Stimulated activated CD4-positive, alpha-beta T cell treated with anti-CD3 and anti-CD28 coated beads, Interleukin-4, amount 100 ng/mL, for 4 hours (primary cell): ENCODE measurements at regions not wholly inside any gene's neighbourhood (a gene's known extent, or its start where the extent isn't known, plus 50 kb on each side); places are given as distances from the start of the nearest gene placed in this dataset.

Experiments used
- DNase-seq, 2 experiments: peaks; one replicate each; pipeline ENCODE4 v3.0.0-alpha.2; 2020

DNA sequence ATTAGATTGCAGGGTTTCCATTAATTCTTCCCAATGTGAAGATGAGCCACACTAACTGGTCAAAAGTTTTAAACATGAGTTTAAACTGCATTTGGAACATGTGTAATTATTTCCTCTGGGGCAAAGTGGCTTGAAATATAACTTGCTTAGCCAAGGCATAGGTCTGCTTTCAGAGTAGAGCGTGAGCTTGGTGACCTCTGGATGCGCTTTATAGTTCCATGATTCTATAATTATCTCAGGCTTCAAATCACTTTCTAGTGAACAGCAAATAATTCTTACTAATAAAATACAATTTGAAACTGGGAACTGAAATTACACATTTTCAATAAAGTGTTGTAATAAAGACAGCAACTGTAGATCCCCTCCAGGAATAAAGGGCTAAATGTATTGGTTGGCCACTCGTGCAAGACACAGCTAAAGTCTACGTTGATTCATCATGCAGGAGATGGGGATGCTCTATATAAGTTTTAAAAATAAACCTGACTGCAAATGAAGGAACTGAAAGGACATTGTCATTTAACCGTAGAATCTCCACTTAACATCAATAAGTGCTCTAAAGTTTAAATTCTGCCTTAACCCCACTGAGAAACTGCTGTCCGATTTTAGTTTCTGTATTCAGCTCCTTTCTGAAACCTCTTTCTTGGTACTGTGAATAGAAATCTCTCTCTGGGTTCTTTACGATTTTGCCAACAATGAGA is 460.0 kb downstream of the PSAT1 start:
- DNase-seq, result no peak

DNA sequence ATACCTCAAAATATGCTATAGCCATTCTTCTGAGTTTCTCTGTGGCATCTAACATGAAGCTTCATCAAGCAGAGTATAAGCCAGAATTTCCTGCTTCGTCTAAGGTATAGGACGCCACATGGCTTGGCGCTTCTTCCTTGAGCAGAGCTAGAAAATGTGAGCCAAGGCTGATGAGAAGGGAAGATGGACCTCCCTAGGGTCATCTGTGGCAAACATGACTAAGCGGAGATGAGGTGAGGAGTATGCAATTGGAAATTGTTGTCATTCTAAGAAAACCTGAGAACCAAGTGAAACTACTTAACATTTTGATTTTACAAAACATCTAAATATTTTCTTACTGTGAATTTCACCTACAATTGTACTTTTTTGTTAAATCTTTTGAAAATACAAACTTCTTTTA is 466.5 kb downstream of the PSAT1 start:
- DNase-seq, result no peak

DNA sequence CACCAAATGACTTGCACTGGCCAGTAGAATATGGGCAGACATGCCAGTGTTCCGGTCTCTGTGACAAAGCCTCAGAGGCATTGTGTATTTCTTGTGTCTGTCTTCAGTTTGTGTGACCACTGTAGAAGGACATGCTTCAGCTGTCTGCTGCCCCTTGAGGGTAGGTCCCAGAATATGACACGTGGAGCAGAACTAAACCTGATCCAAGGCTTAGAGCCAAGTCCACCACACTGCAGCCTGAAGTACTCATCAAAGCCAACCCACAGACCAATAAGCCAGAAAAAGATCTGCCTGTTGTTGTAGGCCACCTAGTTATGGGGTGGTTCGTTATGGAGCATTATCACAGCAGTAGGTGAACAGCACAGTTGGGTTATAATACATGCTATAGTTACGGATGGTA is 468.9 kb downstream of the PSAT1 start:
- DNase-seq, result no peak

DNA sequence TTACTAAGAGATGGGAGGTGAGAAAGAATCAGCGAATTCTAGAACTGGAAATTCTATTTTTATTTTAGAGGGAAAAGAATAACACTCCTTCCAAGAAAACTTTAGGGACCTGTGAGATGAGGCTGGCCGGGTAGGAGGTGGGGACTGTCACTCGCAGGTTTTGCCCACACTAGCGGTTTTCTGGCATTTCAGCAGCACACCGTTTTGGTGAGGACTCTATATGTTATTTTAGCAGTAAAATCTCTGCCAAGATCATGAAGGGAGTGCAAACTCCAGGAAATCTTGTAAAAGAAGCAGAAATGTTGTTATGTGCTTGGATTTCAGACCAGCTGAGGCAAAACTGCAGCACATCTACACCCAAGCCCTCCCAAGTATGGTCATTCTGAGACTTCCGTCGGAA is 470.6 kb downstream of the PSAT1 start:
- no peak for DNase-seq

DNA sequence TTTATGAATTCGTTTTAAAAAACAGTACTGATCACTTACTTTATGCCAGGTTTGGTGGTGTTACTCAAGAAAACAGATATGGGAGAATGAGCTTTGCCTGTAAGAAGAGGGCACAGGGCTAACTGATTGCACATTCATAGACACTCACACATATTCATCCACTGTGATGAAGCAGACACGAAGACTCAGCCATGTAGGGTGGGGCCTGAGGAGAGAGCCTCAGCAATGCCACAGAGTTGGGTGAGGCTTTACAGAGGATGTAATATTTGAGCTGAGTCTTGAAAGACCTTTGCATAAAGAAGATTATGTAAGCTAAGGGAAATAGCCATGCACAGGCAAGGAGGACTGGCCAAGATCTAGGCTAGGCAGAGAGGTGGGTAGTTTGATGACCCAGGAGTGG is 472.8 kb downstream of the PSAT1 start:
- DNase-seq, result no peak

DNA sequence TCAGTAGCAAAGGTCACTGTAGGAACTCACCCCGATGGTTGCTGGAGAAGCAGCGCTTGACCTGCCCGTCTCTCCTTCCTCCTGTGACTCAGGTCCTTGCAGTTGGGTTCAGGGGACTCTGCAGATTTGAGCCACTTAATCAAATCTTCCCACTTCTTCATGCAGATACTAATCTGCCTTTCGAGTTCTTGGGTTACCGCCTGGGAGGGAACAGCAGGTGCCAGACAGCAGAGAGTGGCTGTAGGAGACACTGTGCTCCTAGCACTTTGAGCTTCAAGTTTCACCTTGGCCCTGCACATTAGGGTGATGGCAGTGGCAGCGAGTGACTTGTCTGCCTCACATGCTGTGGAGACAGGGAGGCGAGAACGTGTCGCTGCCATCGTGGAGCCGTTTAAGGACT is 478.3 kb downstream of the PSAT1 start:
- DNase-seq, result no peak

DNA sequence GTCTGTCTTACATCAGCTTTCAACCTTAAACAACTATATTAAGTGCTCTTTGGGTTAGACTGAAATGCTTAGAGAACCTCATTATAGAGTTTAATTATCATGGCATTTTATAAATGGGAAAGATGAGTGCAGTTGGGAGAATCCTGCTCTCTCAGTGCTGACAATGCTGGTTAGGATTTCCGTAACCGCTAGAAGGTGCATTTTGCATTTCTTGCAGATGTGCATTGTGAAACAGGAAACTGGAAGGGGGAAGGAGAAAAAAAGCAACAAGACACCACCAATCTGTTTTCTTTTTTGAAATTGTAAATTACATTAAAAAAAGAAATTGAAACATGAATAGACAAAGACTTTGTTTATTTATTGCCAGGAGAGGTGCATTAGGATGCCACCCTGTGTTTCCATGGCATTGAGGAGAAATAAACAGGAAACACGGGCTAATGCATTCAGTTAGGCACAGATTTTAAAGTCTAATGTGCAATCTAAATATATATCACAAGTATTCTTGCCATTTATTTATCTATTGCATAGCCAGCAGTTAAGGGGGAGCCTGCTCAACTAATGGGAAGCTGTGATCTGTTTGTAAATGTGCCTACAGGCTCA is 478.9 kb downstream of the PSAT1 start:
- DNase-seq, result no peak

DNA sequence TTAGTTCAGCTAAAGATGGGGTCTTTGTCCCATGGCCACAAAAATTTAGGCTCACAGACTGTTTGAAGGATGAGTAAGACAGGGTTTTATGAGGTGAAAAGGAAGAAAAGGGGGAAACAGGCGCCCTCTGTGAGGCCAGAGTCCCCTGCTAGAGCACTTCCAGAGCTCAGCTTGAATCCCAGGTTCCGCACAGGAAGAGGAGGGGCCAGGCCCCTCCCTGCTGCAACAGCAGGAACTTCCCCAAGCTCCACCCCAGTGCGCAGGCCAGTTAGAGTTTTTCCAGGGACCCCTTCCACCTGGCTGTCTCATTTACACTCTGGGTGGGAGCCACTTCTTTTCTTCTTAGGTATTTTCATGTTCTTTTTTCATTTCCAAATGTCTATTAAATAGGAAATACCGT is 480.8 kb downstream of the PSAT1 start:
- no peak for DNase-seq

DNA sequence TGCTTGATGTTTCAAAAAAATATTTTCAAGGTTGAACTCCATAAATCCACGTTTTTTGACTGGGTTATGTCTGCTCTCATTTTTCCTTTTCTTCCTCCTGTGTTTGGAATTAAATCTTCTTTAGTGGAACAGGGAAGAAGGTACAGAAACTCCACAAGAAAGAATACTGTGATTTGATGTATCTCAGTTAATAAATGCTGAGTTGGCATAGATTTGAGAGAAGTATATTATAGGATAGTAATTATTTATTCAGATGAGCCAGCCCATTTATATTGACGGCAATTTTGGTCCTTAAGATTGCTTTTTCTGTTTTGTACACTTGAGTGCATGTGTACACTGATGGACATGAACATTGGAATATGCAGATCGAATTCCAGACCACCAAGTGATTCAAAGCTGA is 481.4 kb downstream of the PSAT1 start:
- no peak for DNase-seq

DNA sequence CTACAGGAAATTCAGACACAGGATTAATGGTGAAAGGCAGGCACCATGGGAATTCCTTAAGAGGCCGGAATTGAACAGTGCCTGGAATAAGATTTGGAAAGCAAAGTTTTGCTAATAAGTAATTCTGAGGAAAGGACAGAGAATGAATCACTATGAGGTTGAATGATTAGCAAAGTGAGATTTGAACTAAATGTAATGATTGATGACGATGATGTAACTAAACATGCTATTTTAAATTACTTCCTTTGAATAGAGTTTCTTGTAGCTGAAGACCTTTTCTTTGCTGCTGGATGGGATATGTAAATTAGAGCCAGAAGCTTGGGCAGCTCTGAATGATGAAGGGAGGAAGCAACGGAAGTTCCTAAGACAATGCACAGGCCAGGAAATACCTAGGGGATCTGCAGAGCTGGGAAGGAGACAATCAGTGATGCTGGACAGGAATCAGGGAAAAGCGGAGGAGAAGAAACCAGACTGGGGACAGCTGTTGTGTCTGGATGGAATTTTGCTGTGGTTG is 482.0 kb downstream of the PSAT1 start:
- DNase-seq, result no peak

DNA sequence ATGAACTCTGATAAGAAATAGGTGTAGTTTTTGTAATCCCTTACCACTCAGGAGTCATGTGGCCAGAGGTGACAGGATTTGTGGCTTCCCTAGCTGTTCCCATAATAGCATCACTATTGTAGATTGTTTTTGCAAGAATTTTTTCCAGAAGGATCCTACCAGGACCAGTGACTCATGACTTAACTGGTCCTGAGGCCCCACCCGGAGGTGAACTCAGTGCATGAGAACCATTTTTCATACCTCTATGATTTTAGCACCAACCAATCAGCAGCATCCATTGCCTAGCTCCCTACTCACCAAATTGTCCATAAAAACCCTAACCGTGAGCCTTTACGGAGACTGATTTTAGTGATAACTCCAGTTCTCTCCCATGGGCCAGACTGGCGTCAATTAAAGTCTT is 484.8 kb downstream of the PSAT1 start:
- DNase-seq, result no peak

DNA sequence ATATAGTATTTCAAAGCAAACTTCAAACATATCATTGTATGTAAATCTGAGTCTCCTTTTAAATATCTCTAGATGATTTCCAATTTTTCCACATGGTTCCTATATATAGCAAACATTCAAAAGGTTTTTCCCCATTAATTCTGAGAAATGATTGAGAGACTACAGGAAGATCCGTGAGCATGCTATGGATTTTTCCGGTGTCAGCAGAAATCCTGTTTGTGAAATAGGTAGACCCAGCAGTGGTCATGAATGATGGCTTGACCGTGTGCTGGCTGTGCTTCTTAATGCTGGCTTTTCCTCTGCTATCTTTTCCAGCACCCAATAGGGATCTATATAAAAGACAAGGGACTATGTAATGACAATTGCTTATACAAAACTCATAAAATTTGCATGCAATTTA is 485.3 kb downstream of the PSAT1 start:
- no peak for DNase-seq

DNA sequence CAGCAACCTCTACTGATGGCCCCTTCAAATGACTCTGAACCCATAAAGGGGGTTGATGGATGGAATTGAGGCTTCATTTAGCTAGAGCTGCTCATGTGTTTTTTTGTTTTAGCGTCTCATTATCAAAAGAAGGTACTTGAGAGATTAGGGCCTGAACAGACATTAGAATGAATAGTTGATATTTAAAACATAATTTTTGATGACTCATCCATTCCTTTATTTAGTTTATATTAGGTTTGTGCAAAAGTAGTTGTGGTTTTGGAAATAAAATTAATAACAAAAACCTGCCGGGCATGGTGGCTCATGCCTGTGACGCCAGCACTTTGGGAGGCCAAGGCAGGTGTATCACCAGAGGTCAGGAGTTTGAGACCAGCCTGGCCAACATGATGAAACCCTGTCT is 485.9 kb downstream of the PSAT1 start:
- DNase-seq, result no peak

DNA sequence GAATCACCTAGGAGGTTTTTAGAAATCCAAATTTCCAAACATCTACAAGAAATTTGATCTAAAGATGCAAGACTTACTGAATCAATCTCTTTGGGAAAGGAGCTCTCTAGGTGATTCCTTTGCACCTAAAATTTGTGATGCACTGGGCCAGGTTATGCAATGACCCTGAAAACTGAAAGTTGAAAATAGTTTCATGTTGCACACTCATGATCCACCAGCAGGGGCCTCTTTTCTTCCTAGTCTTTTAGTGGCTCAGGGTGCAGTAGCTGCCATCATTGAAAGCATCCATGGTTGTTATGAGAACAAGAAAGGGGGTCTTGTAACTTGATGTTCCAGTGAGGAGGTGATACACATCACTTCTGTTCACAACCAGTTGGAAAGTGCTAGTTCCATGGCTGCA is 486.8 kb downstream of the PSAT1 start:
- no peak for DNase-seq

DNA sequence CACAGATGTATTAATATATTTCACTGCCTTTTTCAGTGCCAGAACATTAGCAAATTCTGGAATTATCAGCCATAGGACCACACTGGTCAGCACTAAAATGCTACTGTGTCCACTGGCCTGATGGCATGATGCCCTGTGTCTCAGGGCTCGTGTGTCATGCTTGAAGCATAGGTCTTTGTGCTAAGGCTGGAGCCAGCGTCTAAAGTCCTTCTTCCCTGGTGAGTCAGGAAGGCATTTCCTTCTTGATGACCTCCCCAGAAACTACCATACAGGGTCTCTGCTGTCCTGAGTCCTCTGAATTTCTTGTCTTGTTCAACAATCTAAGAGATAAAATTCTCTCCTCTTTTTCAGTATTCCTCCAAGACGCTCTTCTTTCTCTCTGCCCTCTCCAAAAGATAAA is 489.9 kb downstream of the PSAT1 start:
- no peak for DNase-seq

DNA sequence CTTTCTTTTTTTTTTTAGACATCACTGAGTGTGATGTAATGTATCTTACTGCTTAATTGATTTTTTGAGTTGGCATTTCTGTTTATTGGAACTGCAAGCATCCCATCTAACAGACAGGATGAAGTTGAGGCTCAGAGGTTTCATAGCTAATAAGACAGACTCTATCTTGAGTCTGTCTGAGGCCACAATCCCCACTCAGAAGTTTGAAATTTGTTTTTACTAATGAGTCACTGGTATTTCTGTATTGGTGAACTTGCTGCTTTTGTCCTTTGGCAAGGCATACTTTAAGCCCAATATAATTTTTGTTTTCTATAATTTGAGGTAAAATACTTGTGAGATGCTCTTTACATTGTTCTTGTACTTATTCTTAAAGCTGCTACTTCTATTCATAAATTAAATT is 491.2 kb downstream of the PSAT1 start:
- no peak for DNase-seq

DNA sequence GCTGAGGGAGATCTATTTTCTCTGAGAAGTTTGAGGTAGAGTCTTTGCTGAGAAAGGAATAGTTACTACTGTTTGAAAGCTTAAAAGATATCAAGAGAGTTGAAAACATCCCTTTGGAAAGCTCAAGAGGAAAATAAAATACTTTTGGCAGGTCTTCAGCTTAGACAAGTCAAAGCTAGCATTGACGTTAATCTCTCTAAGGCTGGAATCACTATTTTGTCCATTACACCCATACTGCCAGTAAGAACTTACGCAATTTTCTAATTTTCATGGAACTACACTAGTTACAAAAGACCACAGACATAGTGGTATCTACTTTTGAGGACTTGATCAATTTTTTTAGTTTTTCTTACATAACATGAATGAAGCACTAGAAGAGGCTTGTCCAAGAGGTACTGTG is 494.9 kb downstream of the PSAT1 start:
- no peak for DNase-seq

DNA sequence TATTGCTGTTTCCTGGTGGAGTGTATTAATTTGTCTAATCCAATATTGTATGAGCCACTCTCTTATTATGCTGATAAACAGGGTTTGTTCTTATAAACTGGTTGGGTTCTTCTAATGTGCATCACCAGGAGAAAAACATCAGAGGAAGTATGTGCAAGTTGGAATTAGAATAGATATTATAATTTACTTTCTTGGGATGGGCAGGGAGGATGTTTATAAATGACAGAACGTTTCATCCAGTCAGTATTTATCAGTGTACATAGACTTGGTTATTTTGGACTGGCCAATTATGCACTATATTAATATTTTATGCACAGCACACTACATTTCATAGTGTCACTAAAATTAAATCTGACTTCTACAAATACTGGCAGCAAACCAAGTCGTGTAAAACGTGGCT is 495.8 kb downstream of the PSAT1 start:
- DNase-seq, result no peak

DNA sequence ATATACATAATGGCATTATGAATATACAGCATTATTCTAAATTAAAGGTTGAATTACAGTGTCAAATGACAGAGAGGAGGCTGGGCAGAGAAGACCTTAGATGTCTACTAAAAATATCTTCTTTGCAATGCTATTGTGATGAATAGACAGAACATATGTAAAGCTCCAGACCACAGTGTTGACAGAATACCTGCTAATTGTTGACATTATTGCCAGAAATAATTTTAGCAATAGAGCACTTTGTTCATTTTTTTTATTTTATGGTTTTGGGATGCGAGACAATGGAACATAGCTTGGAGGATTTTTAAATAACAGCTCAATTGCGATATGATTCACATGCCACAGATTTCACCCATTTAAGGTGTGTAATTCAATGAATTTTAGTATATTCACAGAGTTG is 508.8 kb downstream of the PSAT1 start:
- no peak for DNase-seq

DNA sequence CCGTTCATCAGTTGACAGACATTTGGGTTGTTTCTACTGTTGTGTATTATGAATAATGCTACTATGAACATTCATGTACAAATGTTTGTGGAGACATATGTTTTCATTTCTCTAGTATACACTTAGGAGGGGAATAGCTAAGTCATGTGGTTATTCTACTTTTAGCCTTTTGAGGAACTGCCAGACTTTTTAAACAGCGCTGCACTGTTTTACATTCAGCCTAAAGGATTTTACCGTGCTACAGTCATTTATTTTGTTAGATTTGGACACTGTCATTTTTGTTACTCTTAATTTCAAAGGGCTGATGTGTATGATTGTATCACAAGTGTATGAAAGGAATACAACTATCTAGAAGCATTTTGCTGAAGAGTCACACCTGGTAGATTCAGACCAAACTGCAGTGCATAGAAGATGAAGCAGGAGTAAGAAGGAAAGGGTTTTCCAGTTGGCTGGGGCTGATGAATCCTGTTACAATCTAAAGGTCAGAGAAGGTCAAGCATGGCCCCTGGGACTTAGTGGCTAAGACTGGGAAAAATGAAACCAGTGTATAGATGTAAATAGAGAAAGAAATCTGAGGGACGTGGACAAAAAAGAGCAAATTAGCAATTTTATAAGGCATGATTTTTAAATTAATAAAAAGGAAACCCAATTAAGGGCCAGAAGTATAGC is 509.7 kb downstream of the PSAT1 start:
- no peak for DNase-seq

DNA sequence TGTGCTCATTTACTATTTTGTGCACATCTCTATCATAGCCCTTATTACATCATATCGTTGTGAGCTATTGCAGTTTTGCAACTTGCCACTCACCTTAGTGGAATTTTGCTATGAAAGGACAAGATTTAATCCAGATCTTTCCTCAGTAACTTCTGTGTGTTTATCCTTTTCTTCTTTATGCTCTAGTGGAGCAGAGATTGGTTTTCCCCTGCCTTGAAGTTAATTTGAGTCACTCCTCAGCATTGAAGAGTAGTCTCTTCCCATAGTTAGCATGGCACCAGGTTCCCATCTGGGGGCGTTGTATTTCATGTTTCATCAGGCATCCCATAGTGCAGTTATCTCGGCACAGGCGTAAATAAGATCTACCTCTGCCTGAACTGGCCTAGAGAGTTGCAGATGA is 510.4 kb downstream of the PSAT1 start:
- DNase-seq, result no peak

DNA sequence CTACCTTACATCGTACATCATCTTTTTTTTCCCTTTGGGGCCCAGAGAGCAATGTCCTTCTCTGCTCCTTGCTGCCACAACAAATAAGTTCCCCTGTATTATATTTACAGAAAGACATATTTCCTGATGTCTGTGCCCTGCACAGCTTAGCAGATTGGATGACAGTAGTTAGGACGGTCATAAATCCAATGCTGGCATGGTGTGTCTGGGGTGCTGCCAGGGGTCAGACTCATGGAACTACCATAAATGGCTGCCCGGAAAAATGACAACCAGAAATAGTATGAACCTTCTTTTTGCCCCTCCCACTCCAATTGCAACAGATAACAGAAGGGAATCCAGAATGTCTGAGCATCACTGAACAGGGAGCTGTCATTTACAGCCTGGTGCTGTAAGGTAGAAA is 511.1 kb downstream of the PSAT1 start:
- no peak for DNase-seq

DNA sequence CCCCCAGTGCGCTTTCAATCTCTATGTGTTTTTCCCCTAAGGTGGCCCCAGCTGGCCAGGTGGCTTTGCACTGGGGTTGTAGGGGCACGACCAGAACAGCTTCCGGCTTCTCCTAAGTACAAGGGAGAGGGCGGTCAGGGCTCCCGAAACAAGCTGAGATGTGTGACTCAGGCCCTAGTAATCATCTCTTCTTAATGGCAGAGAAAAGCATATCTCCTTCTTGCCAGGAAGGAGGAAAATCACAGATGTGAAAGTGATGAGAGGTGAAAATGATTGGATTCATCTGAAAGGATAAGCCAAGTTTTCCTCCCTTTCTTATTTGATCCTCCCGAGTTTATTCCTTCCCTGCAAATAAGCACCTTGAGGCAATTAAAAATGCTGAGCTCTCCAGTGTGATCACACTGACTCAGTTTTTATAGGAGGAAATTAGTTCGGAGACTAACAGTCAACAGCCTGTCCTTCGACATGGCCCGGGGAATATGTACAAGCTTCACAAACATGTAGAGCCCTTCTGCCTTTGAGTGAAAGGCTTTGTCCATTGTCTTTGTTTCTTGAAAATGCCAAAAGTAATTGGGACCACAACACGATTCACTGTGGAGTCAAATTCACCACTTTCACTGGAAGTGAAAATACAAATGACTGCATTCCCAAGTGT is 514.8 kb downstream of the PSAT1 start:
- DNase-seq, result no peak

DNA sequence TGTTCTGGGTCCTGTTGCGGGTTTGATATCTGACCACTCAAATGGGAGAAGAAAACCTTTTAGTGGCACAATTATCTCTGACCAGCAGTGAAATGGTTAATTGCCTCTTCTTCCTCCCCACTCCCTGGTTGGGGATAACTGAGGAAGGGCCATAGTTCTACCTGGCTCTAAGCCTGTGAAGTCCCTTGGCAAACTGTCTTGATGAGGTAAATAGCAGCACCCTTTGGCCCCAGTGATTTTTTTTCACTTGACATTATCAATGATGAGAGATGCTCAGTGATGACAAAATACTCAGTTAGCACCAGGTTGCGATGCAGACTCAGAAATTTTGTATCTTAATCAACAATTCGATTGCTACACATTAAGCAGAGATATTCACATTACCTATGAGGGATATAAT is 515.7 kb downstream of the PSAT1 start:
- no peak for DNase-seq
